Stimulated activated CD8-positive, alpha-beta memory T cell treated with anti-CD3 and anti-CD28 coated beads, Interleukin-12 subunit alpha, Interleukin-12 subunit beta, amount 100 ng/mL, for 24 hours (primary cell): ENCODE measurements at regions not wholly inside any gene's neighbourhood (a gene's known extent, or its start where the extent isn't known, plus 50 kb on each side); places are given as distances from the start of the nearest gene placed in this dataset.
"Not testable (repeated sequence)": the region's sequence is repeated elsewhere in the genome, so short reads cannot be mapped to it uniquely, and the experiment has no call there.

Experiments
- DNase-seq: peaks from one replicate; pipeline ENCODE4 v3.0.0-alpha.2; 2020; ENCODE audit errors: extremely low read depth

- no peak for DNase-seq
Observed at GRCh38 chr1:54474310-54475251, 68.4 kb upstream of the SSBP3 start.

GRCh38 chr1:54471588-54471987 is 65.4 kb upstream of the SSBP3 start:
- DNase-seq: no peak

GRCh38 chr1:54469444-54469843 is 63.2 kb upstream of the SSBP3 start:
- DNase-seq: not testable (repeated sequence)

- not testable (repeated sequence) for DNase-seq
Observed at GRCh38 chr1:54468288-54469084, 62.3 kb upstream of the SSBP3 start.

- DNase-seq: no peak
Observed at GRCh38 chr1:54465351-54465811, 59.2 kb upstream of the SSBP3 start.

DNA sequence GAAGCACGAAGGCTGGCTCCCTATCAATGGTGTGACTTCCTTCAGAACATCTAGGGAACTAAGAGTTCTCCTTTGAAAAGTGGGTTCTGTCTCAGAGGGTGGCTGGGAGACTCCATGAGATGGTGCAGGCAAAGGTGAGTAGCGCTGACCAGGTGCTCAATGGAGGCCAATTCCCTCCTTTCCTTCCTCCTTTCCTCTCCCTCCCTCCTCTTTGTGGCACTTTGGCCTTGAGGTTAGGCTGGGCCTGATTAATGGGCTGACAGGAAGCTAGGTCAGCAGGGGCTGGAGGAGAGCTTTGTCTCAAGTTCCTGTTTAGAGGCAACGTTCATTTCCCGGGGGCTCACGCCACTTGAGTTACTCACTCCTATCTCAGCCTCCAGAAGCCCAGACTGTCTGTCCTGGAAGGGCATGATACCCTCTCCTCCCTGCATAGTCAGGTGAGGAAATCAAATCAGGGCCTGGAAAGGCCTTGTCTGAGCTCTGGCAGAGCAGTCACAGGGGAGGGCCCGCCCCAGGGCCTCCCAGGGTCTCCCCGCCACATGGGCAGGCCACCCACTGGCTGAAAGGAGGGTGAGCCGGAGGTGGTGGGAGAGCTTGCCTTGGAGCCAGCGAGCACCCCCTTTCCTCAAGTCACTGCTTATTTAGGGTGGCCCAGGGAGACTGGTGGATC is 58.4 kb upstream of the SSBP3 start:
- DNase-seq: no peak

DNA sequence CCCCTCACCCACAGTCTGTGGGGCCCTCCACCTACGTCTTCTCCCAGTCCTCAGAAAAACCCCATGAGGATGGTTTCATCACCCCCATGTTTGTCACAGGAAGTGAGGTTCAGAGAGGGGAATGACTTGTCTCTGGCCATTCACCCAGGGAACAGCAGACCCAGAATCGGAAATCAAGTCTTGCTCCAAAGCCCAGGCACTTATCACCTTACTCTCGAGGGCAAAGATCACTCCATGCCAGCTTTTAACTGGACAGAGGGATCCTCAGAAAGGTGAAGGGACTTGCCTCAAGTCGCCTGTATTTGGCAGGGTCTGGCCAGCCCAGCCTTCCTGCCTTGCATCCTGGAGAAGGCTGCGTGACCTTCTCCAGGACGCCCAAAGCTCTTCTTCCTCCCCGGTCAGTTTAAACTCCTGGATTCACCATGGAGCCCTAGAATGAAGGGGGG is 57.9 kb upstream of the SSBP3 start:
- no peak for DNase-seq

GRCh38 chr1:54463259-54464030 is 57.3 kb upstream of the SSBP3 start:
- no peak for DNase-seq

DNA sequence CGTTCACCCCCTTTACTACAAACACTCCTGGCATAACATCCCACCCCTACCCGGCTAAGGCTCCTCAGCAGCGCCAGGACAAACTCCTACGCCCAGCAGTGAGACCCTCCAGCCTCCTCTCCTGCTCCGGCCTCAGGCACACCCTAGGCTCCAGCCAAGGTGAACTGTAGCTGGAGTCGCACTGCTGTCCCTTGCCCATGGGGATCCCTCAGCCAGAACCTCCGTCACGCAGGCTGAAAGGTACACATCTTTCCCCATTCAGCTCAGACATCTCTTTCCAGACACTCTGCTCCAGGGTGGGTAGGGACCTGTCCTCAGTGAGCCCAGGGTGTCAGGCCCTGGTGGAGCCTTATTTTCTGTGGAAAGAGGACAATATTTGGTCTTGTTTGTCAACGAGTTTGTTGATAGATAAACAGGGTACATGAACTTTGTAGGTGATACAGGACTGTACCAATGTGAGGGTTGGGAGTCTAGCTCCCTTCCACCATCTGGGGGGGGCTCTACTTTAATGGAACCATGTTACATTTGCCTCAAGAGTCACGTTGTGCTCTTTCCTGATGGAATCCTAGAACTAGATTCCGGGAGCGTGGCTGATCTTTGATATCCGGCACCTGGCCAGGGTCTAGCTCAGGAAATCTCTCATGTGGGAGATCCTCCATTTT is 56.5 kb upstream of the SSBP3 start:
- DNase-seq: no peak

DNA sequence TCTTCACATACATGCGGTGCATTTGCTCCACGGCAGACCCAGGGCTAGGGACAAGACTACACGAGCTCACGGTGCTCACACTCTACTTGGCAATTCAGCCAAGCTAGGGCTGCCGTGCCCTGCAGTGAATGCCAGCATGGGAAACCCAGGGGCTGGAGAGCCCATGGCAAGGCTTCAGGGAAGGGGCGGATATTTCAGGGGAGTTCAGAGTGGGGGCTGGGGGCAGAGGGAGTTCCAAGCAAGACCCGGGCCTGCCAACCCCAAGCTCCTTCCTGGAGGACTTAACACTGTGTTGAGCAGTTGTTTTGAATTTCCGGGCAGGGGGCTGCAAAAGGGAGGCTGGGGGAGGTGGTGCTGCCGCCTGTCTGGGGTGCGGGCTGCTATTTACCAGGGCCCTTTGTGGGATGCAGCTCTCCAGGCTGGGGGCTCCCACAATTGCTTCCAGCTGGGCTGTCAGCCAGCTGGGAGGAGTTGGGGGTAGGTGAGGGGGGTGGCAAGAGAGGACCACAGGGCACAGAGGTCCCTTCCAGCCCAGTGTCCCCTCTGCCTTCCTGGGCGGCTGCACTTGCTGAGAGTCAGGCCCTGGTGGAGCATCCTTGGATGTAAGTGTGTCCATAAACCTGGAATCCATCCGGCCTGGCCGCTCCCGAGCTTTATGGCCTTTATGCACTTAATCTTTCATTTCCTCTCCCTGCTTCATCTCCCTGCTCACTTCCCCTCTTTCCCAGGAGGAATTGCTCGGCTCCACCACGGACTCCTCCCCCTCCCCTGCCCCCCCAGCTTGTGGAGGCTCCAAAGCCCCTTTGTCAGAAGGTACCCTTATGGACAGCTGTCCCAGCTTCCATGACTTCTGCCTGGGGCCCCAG is 55.8 kb upstream of the SSBP3 start:
- no peak for DNase-seq

DNA sequence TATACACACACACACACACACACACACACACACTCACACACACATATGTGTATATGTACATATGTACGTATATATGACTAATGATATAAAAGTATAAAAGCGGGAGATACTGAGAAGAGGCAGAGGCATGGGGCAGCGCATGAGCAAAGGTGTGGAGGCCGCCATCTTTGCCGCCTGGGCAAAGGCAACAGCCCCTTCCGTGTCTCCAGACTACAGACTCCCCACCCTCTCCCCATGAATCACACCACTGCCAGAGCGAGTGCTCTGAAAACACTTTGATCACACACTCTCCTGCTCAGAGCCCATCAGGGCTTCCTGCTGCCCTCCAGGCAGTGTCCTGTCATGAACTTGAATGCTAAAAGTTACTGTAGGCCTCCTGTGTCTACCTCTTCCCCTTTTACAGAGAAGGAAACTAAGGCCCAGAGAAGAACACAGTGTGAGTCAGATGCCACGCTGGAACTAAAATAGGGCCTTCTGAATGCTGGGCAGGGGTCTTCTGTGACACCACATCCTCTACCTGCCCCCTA is 54.7 kb upstream of the SSBP3 start:
- no peak for DNase-seq

GRCh38 chr1:54460351-54460750 is 54.2 kb upstream of the SSBP3 start:
- no peak for DNase-seq

DNA sequence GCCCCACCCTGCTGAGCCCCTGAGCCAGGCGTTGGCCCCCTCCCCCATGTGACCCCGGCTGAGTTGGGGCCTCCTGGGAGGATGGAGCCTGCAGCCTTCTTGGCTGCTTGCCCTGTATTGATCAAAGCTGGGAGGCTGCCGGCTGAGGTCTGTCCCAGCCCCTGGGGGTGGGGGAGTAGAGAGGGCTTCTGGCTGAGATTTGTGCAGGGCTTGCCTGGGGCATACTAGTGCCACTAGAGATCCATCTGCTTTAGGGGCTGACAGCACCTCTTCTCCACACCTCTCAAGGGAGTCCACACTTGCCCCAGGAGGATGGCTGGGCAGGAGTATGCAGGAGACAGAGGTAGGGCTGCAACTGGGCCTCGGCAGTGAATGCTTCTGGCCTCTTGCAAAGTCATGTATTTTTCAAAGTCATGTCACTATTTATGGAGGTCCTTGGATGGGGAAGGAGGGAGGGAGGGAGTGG is 53.6 kb upstream of the SSBP3 start:
- DNase-seq: no peak

DNA sequence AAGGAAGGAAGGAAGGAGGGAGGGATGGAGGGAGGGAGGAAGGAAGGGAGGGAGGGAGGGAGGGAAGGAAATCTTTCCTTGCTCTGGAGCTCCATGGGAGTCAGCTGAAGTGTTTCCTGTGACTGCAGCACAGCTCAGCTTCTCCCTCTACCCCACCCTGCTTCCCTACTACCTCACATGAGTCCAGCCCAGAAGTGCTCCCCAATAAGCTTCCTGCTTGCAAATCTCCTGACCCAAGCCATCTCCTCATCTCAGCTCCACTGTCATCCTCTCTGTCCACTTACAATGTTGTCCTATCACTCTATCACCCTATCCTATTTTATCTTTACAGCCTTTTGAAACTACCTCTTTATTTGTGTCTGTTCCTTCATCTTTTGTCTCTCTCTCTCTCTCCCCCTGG is 52.9 kb upstream of the SSBP3 start:
- no peak for DNase-seq

- DNase-seq: no peak
Observed at GRCh38 chr1:54456921-54457529, 50.8 kb upstream of the SSBP3 start.

DNA sequence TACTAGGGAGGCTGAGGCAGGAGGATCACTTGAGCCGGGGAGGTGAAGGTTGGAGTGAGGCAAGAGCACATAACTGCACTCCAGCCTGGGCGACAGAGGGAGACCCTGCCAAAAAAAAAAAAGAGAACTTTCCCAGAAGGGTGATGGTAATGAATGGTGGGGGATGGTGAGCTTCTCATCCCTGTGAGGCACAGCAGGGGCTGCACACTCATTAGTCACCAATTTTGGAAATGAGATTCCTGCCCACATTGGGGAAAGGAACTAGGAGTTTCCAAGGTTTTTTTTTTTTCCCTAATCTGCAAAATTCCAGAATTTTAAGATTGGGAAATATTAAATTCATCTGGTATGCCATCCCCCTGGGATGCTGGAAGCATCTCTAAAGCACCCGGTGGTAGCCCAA is 50.2 kb upstream of the SSBP3 start:
- DNase-seq: no peak
